ENCODE measurements at regions not wholly inside any gene's neighbourhood (a gene's known extent, or its start where the extent isn't known, plus 50 kb on each side); places are given as distances from the start of the nearest gene placed in this dataset.

- Histone ChIP-seq H3K36me3 (ENCODE audit: control insufficient read depth in 2 of 3, insufficient read depth in 3 of 3, low read length in 3 of 3) (no peaks in the 10 kb centered on the region), H3K9me3 (ENCODE audit: control insufficient read depth in 2 of 3, low read length in 3 of 3) (no peaks in the 10 kb centered on the region), H3K4me1 (ENCODE audit: control insufficient read depth in 2 of 2, insufficient read depth in 2 of 2, low read length in 2 of 2) (no peaks in the 10 kb centered on the region), H3K27ac (ENCODE audit: low read depth, low read length) (no peak overlapping the region), H3K27me3 (ENCODE audit: control insufficient read depth in 2 of 2, insufficient read depth in 2 of 2, low read length in 2 of 2) (no peaks in the 10 kb centered on the region), H3K4me3 (ENCODE audit: low read length) (no peak overlapping the region)
- CTCF ChIA-PET, result no interaction called here
- peak overlapping the region in 1 of 9 donors; percentile 63 for H3K27ac Mint-ChIP-seq
- no peak for DNase-seq
- no peaks in the 10 kb centered on the region for H3K36me3 Mint-ChIP-seq
- intact Hi-C loops (cut with micrococcal nuclease), result no loop called here
- H3K27me3 Mint-ChIP-seq, result peaks cover 0 to 13% (median 0%) of the 10 kb centered on the region in 5 donors
- H3K4me3 Mint-ChIP-seq, result no peak overlapping the region
- POLR2A ChIA-PET, result no interaction called here
- H3K4me1 Mint-ChIP-seq, result peaks cover 0 to 17% (median 5%) of the 10 kb centered on the region in 7 donors
- no peaks in the 10 kb centered on the region for H3K9me3 Mint-ChIP-seq
- ATAC-seq, result no peak
These were observed 302.4 kb upstream of the HS6ST1 start for GRCh38 chr2:128621074-128621473.

- no peak overlapping the region for H3K27ac ChIP-seq (ENCODE audit: low read depth, low read length)
- Mint-ChIP-seq H3K4me3 (no peak overlapping the region), H3K9me3 (no peaks in the 10 kb centered on the region), H3K27me3 (peaks cover 0 to 21% (median 0%) of the 10 kb centered on the region in 5 donors), H3K27ac (no peak overlapping the region), H3K4me1 (peaks cover 0 to 17% (median 5%) of the 10 kb centered on the region in 7 donors), H3K36me3 (no peaks in the 10 kb centered on the region)
- CTCF ChIA-PET, result no interaction called here
- no peaks in the 10 kb centered on the region for H3K9me3 ChIP-seq (ENCODE audit: control insufficient read depth in 2 of 3, low read length in 3 of 3)
- no peak overlapping the region for H3K4me3 ChIP-seq (ENCODE audit: low read length)
- H3K36me3 ChIP-seq (ENCODE audit: control insufficient read depth in 2 of 3, insufficient read depth in 3 of 3, low read length in 3 of 3), result no peaks in the 10 kb centered on the region
- ATAC-seq (peak; percentile 50), DNase-seq (no peak)
- no peaks in the 10 kb centered on the region for H3K4me1 ChIP-seq (ENCODE audit: control insufficient read depth in 2 of 2, insufficient read depth in 2 of 2, low read length in 2 of 2)
- intact Hi-C loops (cut with micrococcal nuclease), result no loop called here
- H3K27me3 ChIP-seq (ENCODE audit: control insufficient read depth in 2 of 2, insufficient read depth in 2 of 2, low read length in 2 of 2), result no peaks in the 10 kb centered on the region
- POLR2A ChIA-PET, result no interaction called here
These were observed 303.7 kb upstream of the HS6ST1 start for GRCh38 chr2:128622371-128622770.

- no peaks in the 10 kb centered on the region for H3K36me3 Mint-ChIP-seq
- no peaks in the 10 kb centered on the region for H3K9me3 Mint-ChIP-seq
- no peak overlapping the region for H3K27ac Mint-ChIP-seq
- H3K4me3 ChIP-seq (ENCODE audit: low read length), result no peak overlapping the region
- no peak overlapping the region for H3K27ac ChIP-seq (ENCODE audit: low read depth, low read length)
- POLR2A ChIA-PET, result no interaction called here
- intact Hi-C loops (cut with micrococcal nuclease), result no loop called here
- no peak for DNase-seq
- H3K27me3 Mint-ChIP-seq, result peaks cover 0 to 26% (median 0%) of the 10 kb centered on the region in 5 donors
- CTCF ChIA-PET, result no interaction called here
- no peak for ATAC-seq
- H3K9me3 ChIP-seq (ENCODE audit: control insufficient read depth in 2 of 3, low read length in 3 of 3), result no peaks in the 10 kb centered on the region
- no peak overlapping the region for H3K4me3 Mint-ChIP-seq
- H3K4me1 Mint-ChIP-seq, result peaks cover 0 to 17% (median 5%) of the 10 kb centered on the region in 7 donors
- no peaks in the 10 kb centered on the region for H3K27me3 ChIP-seq (ENCODE audit: control insufficient read depth in 2 of 2, insufficient read depth in 2 of 2, low read length in 2 of 2)
- no peaks in the 10 kb centered on the region for H3K36me3 ChIP-seq (ENCODE audit: control insufficient read depth in 2 of 3, insufficient read depth in 3 of 3, low read length in 3 of 3)
- no peaks in the 10 kb centered on the region for H3K4me1 ChIP-seq (ENCODE audit: control insufficient read depth in 2 of 2, insufficient read depth in 2 of 2, low read length in 2 of 2)
These were observed 304.4 kb upstream of the HS6ST1 start for GRCh38 chr2:128622955-128623620.

GRCh38 chr2:128623776-128624761, 305.4 kb upstream of the HS6ST1 start:
- intact Hi-C loops (cut with micrococcal nuclease), result no loop called here
- peak in 1 of 9 donors; percentile 29 for DNase-seq
- H3K27me3 ChIP-seq (ENCODE audit: control insufficient read depth in 2 of 2, insufficient read depth in 2 of 2, low read length in 2 of 2), result no peaks in the 10 kb centered on the region
- peaks cover 0 to 17% (median 5%) of the 10 kb centered on the region in 7 donors for H3K4me1 Mint-ChIP-seq
- H3K9me3 ChIP-seq (ENCODE audit: control insufficient read depth in 2 of 3, low read length in 3 of 3), result no peaks in the 10 kb centered on the region
- H3K9me3 Mint-ChIP-seq, result no peaks in the 10 kb centered on the region
- H3K27ac ChIP-seq (ENCODE audit: low read depth, low read length), result no peak overlapping the region
- no peaks in the 10 kb centered on the region for H3K36me3 Mint-ChIP-seq
- H3K27ac Mint-ChIP-seq, result peak overlapping the region in 3 of 9 donors; percentile 18 to 78 (median 24)
- H3K27me3 Mint-ChIP-seq, result peaks cover 0 to 26% (median 2%) of the 10 kb centered on the region in 5 donors
- H3K36me3 ChIP-seq (ENCODE audit: control insufficient read depth in 2 of 3, insufficient read depth in 3 of 3, low read length in 3 of 3), result no peaks in the 10 kb centered on the region
- no peak overlapping the region for H3K4me3 ChIP-seq (ENCODE audit: low read length)
- ATAC-seq, result no peak
- ChIA-PET CTCF (no interaction called here), POLR2A (no interaction called here)
- no peaks in the 10 kb centered on the region for H3K4me1 ChIP-seq (ENCODE audit: control insufficient read depth in 2 of 2, insufficient read depth in 2 of 2, low read length in 2 of 2)
- peak overlapping the region in 2 of 10 donors; percentile 5 to 66 for H3K4me3 Mint-ChIP-seq

GRCh38 chr2:128624956-128625355, 306.3 kb upstream of the HS6ST1 start:
- Mint-ChIP-seq H3K4me1 (peaks cover 0 to 17% (median 5%) of the 10 kb centered on the region in 7 donors), H3K27me3 (peaks cover 0 to 29% (median 3%) of the 10 kb centered on the region in 5 donors), H3K36me3 (no peaks in the 10 kb centered on the region), H3K4me3 (no peak overlapping the region), H3K9me3 (no peaks in the 10 kb centered on the region), H3K27ac (no peak overlapping the region)
- Histone ChIP-seq H3K9me3 (ENCODE audit: control insufficient read depth in 2 of 3, low read length in 3 of 3) (no peaks in the 10 kb centered on the region), H3K27me3 (ENCODE audit: control insufficient read depth in 2 of 2, insufficient read depth in 2 of 2, low read length in 2 of 2) (no peaks in the 10 kb centered on the region), H3K4me1 (ENCODE audit: control insufficient read depth in 2 of 2, insufficient read depth in 2 of 2, low read length in 2 of 2) (no peaks in the 10 kb centered on the region), H3K27ac (ENCODE audit: low read depth, low read length) (no peak overlapping the region), H3K36me3 (ENCODE audit: control insufficient read depth in 2 of 3, insufficient read depth in 3 of 3, low read length in 3 of 3) (no peaks in the 10 kb centered on the region), H3K4me3 (ENCODE audit: low read length) (no peak overlapping the region)
- DNase-seq (no peak), ATAC-seq (no peak)
- intact Hi-C loops (cut with micrococcal nuclease), result no loop called here
- ChIA-PET POLR2A (no interaction called here), CTCF (no interaction called here)

- H3K4me1 Mint-ChIP-seq, result peaks cover 0 to 17% (median 5%) of the 10 kb centered on the region in 7 donors
- H3K36me3 Mint-ChIP-seq, result no peaks in the 10 kb centered on the region
- H3K4me3 Mint-ChIP-seq, result no peak overlapping the region
- H3K27ac ChIP-seq (ENCODE audit: low read depth, low read length), result no peak overlapping the region
- H3K9me3 Mint-ChIP-seq, result no peaks in the 10 kb centered on the region
- ATAC-seq (no peak), DNase-seq (no peak)
- intact Hi-C loops (cut with micrococcal nuclease), result no loop called here
- no peak overlapping the region for H3K4me3 ChIP-seq (ENCODE audit: low read length)
- ChIA-PET POLR2A (no interaction called here), CTCF (no interaction called here)
- H3K36me3 ChIP-seq (ENCODE audit: control insufficient read depth in 2 of 3, insufficient read depth in 3 of 3, low read length in 3 of 3), result no peaks in the 10 kb centered on the region
- H3K9me3 ChIP-seq (ENCODE audit: control insufficient read depth in 2 of 3, low read length in 3 of 3), result no peaks in the 10 kb centered on the region
- no peak overlapping the region for H3K27ac Mint-ChIP-seq
- peaks cover 0 to 29% (median 3%) of the 10 kb centered on the region in 5 donors for H3K27me3 Mint-ChIP-seq
- no peaks in the 10 kb centered on the region for H3K27me3 ChIP-seq (ENCODE audit: control insufficient read depth in 2 of 2, insufficient read depth in 2 of 2, low read length in 2 of 2)
- no peaks in the 10 kb centered on the region for H3K4me1 ChIP-seq (ENCODE audit: control insufficient read depth in 2 of 2, insufficient read depth in 2 of 2, low read length in 2 of 2)
These were observed 306.8 kb upstream of the HS6ST1 start for GRCh38 chr2:128625421-128625820.

All from naive thymus-derived CD4-positive, alpha-beta T cell (primary cell).